ENCODE measurements at regions not wholly inside any gene's neighbourhood (a gene's known extent, or its start where the extent isn't known, plus 50 kb on each side); places are given as distances from the start of the nearest gene placed in this dataset.

DNA sequence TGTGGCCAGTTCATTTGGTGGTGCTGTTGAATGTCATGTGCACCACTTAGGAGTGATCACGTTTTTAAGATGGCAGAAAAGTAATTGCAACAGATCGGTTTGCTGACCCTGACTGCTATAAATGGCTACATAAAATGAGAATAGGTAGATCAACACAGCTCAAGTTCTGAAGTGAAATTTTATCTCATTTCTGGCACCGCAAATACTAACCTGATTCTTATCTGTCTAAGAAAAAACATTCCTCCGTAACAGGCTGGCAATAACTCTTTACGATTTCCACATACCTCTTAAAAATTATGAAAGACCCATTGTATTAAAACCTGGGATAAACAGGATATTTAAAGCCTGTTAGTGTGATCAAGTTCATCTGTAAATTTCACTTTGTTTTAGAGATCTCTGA lies 387.5 kb downstream of the PDGFC start:
- Histone ChIP-seq H3K4me1 (replicated peaks) (peaks cover 2% of the 10 kb centered on the region), H3K36me3 (no peaks in the 10 kb centered on the region), H3K4me3 (no peak overlapping the region), H3K27ac (peak overlapping the region in 1 of 2 donors; percentile 18), H3K9me3 (no peaks in the 10 kb centered on the region), H3K27me3 (replicated peaks; ENCODE audit: insufficient read depth) (no peaks in the 10 kb centered on the region)
- TF ChIP-seq POLR2AphosphoS5 (IDR thresholded peaks at IDR 0.05): peak; percentile 53
- TF ChIP-seq, protein P1, sequence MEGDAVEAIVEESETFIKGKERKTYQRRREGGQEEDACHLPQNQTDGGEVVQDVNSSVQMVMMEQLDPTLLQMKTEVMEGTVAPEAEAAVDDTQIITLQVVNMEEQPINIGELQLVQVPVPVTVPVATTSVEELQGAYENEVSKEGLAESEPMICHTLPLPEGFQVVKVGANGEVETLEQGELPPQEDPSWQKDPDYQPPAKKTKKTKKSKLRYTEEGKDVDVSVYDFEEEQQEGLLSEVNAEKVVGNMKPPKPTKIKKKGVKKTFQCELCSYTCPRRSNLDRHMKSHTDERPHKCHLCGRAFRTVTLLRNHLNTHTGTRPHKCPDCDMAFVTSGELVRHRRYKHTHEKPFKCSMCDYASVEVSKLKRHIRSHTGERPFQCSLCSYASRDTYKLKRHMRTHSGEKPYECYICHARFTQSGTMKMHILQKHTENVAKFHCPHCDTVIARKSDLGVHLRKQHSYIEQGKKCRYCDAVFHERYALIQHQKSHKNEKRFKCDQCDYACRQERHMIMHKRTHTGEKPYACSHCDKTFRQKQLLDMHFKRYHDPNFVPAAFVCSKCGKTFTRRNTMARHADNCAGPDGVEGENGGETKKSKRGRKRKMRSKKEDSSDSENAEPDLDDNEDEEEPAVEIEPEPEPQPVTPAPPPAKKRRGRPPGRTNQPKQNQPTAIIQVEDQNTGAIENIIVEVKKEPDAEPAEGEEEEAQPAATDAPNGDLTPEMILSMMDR (IDR thresholded peaks at IDR 0.05): no peak
- WGBS: 14% methylated on average over 5 of the region's 5 CpGs
- intact Hi-C loops (cut with DNase I): loop anchor here (10.0 kb wide), 1 partner anchor 169 kb away; no protein-coding TSS in a partner anchor
- DNase-seq (ENCODE audit: low spot score): peak; percentile 35

DNA sequence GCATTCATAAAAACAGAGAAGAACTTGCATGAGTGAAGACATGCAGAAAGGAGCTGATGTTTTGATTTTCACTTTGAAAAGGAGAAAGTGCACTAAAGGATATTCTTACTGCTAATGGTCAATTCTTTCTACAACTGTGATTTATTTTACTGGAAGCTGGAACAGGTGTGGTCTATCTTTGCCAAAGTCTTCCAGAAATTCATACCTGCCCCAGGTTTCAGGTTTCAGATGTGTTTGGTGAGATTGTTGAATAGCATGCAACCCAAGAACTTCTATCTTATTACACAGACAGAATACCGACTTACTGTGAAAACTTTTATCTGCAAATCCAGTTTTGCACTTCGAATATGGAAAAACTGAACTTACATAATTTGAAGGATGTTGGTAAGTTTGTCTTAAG lies 388.3 kb downstream of the PDGFC start:
- Histone ChIP-seq H3K36me3 (no peaks in the 10 kb centered on the region), H3K9me3 (no peaks in the 10 kb centered on the region), H3K4me1 (replicated peaks) (peaks cover 2% of the 10 kb centered on the region), H3K27ac (no peak overlapping the region), H3K27me3 (replicated peaks; ENCODE audit: insufficient read depth) (no peaks in the 10 kb centered on the region), H3K4me3 (no peak overlapping the region)
- intact Hi-C loops (cut with DNase I): loop anchor here (10.0 kb wide), 1 partner anchor 168 kb away; no protein-coding TSS in a partner anchor
- no peak for DNase-seq (ENCODE audit: low spot score)
- 46% methylated on average over 2 of the region's 2 CpGs for WGBS
- no peak for TF ChIP-seq POLR2A (IDR thresholded peaks at IDR 0.05)
- TF ChIP-seq POLR2AphosphoS5 (IDR thresholded peaks at IDR 0.05): peak; percentile 32

DNA sequence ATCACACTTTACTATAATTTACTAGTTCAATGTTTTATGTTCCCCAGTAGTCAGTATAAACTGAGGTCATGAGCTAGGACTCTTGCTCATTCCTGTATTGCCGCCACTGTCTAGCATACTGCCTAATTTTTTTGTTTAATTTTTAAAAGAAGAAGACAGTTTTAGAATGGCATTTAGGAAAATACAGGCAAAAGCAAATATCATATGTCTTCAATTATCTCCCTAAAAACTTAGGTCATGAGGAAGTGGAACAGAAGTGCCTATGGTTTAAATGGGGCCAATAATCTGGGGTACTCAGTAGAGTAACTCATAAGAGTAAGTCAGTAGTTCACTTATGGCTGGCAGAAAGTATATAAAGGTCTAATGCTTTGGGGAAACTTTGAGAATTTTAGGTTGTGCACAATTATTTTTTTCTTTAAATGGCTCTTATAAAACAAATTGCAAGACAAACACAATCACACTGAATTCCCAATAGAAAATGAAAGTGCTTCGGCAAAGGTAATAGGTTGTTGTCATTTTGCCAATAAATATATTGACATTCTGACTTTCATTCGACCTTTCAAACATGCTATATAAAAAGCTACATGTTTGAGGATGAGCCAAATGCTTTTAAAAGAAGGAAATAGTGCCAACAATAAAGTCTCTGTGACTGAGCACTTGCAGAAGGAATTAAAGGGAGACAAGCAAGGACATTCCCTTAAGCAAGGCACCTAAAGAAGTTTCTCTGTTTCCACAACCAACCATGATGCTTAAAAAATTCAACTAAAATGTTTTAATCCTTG lies 390.1 kb downstream of the PDGFC start:
- Histone ChIP-seq H3K9me3 (no peaks in the 10 kb centered on the region), H3K36me3 (no peaks in the 10 kb centered on the region), H3K4me3 (no peak overlapping the region), H3K27ac (peak overlapping the region in 1 of 2 donors; percentile 10), H3K4me1 (replicated peaks) (peaks cover 2% of the 10 kb centered on the region), H3K27me3 (replicated peaks; ENCODE audit: insufficient read depth) (no peaks in the 10 kb centered on the region)
- no peak for DNase-seq (ENCODE audit: low spot score)
- peak; percentile 38 for TF ChIP-seq POLR2AphosphoS5 (IDR thresholded peaks at IDR 0.05)
- TF ChIP-seq POLR2A (IDR thresholded peaks at IDR 0.05): no peak
- TF ChIP-seq, protein P1 (IDR thresholded peaks at IDR 0.05): no peak
- 34% methylated on average over 3 of the region's 3 CpGs for WGBS
- intact Hi-C loops (cut with DNase I): loop anchor here (10.0 kb wide), 1 partner anchor 167 kb away; no protein-coding TSS in a partner anchor

DNA sequence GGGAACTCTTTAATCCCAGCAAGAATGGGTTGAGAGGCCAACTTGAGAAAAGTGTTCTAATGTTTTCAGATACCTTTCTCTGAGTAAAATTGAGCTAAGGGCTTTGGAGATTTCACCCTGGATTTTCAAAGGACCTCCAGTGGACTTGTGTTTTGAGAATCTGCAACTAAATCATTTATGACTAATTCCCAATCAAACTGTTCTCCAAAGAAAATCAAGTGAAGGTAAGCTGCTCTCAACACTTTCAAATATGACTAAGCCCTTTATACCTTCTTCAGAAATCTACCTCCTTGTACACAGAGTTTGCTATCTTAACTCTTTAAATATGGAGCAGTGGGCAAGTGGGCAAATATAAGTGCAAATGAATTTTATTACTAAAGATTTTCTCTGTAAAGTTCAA lies 392.9 kb downstream of the PDGFC start:
- Histone ChIP-seq H3K4me1 (replicated peaks) (peaks cover 2% of the 10 kb centered on the region), H3K27me3 (replicated peaks; ENCODE audit: insufficient read depth) (no peaks in the 10 kb centered on the region), H3K27ac (no peak overlapping the region), H3K9me3 (no peaks in the 10 kb centered on the region), H3K4me3 (no peak overlapping the region), H3K36me3 (no peaks in the 10 kb centered on the region)
- intact Hi-C loops (cut with DNase I): no loop called here
- DNase-seq (ENCODE audit: low spot score): no peak
- TF ChIP-seq, protein P1 (IDR thresholded peaks at IDR 0.05): no peak
- TF ChIP-seq POLR2AphosphoS5 (IDR thresholded peaks at IDR 0.05): no peak
- TF ChIP-seq POLR2A (IDR thresholded peaks at IDR 0.05): no peak

DNA sequence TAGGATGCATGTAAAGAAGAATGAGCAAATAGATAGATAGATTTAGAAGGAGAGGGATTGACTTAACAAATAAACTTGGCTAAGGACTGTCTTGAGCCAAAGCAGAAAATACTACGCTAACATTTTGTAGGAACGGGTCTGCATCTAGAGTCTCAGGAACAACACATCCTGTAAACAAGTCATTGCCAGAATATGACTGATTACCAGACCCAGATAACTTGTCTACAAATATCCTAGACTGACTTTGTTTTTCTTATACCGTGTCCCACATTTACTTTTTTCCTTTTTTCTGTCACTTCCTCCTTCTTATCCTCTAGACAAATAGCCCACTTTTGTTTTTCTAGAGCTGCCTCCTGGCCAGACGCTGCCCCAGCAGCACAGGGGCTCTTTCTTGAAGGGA lies 393.6 kb downstream of the PDGFC start:
- no peak overlapping the region for H3K27ac ChIP-seq
- DNase-seq (ENCODE audit: low spot score): no peak
- H3K4me3 ChIP-seq: no peak overlapping the region
- H3K36me3 ChIP-seq: no peaks in the 10 kb centered on the region
- intact Hi-C loops (cut with DNase I): no loop called here
- WGBS: 55% methylated on average over 4 of the region's 4 CpGs
- no peaks in the 10 kb centered on the region for H3K27me3 ChIP-seq (replicated peaks; ENCODE audit: insufficient read depth)
- TF ChIP-seq POLR2A (IDR thresholded peaks at IDR 0.05): no peak
- TF ChIP-seq, protein P1 (IDR thresholded peaks at IDR 0.05): no peak
- no peak for TF ChIP-seq POLR2AphosphoS5 (IDR thresholded peaks at IDR 0.05)
- H3K9me3 ChIP-seq: no peaks in the 10 kb centered on the region
- peaks cover 2% of the 10 kb centered on the region for H3K4me1 ChIP-seq (replicated peaks)

Measured in prostate gland (tissue), 2 donors.